NCI-H510A treated with DMSO at 0.1 percent for 48 hours (cell line): ENCODE measurements at regions not wholly inside any gene's neighbourhood (a gene's known extent, or its start where the extent isn't known, plus 50 kb on each side); places are given as distances from the start of the nearest gene placed in this dataset.
"Not testable (repeated sequence)": the region's sequence is repeated elsewhere in the genome, so short reads cannot be mapped to it uniquely, and the experiment has no call there.

Experiments
- DNase-seq: peaks from one replicate; lab custom pipeline; 2025; lab: John Stamatoyannopoulos, UW

DNA sequence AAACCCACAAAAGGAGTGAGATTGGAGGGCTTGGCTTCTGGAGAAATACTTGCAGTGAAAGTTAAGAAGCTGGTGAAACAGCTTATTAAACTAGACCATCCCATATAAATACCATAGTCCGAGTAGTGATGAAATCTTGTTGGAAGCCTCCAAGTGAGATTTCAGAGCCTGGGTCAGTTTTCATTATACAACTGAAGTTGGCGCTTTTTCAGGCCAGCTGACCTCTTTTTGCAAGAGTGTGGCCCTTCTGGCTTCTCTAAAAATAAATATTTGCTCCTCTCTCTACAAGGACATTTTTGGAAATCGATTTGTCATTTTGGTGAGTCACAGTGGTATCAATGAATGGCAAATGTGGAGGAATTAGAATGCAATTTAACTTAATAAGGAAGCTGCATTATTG is 51.2 kb upstream of the THRB start:
- no peak for DNase-seq

DNA sequence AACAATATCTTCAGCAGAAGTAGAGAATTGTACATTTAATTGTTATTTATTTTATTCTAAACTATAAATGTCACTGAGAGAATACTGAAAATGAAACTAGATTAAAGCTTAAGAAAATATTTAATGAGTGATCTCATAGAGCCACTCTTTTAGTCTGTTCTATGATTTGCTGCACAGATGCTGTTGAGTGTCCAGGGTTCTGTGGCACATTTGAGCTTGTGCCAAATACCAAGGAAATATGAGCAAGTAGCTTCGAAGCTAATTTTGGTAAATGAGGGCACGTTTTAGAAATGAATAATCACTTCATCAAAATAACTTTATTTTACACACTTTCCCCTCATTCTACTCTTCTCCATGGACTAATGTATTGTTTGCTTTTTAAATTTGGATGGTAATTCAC is 53.6 kb upstream of the THRB start:
- no peak for DNase-seq

DNA sequence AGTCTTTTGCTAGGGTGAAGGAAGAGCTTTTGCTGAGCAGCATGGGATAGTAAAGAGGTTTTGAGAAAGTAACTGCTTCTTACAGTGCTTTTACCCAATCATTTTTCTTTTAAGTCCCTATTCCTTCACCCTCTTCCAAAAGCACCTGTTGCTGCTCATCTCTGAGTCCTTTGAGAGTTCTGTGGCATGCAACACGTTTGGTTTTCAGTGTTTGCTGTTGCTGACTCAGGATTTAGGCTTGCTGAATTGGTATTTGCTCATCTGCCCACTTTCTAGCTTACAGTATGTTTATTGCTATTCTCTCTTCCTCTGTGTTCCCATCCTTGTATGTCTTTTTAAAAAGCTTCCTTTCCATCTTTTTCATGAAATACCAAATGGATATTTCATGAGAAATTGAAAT is 55.9 kb upstream of the THRB start:
- no peak for DNase-seq

DNA sequence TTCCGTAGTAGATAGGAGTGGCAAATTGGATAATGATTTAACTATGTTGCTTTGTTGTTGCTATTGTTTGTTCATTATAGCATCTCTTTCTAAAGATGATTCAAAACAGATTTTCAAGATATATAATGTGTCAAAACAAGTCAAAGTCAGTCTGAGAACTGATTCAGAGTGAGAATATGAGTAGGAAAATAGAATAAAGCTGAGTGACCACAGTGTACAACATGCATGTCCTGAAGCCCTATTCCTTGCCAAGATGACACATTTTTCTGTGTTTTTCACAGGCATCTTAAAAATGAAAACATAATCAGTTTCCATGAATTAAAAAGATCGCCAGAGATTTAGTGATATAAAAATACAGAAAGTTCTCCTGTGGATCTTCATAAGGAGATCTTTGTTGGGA is 57.0 kb upstream of the THRB start:
- DNase-seq, result no peak

DNA sequence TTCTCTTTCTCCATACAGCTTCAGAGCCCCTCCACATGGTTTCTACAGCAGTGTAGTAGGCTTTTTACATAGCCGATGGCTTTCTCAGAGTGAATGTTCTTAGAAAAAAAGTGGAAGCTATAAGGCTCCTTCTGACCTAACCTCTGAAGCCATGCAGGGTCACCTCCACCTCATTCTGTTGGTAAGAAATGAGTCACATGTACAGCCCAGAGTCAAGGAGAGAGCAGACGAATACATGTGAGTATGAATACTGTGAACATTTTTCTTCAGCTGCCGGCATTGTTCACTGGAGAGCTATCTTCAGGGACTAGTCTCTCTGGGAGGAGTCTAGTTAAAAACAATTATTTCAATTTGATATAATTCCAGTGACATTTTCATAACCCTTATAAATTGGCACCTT is 68.2 kb upstream of the THRB start:
- DNase-seq, result no peak

DNA sequence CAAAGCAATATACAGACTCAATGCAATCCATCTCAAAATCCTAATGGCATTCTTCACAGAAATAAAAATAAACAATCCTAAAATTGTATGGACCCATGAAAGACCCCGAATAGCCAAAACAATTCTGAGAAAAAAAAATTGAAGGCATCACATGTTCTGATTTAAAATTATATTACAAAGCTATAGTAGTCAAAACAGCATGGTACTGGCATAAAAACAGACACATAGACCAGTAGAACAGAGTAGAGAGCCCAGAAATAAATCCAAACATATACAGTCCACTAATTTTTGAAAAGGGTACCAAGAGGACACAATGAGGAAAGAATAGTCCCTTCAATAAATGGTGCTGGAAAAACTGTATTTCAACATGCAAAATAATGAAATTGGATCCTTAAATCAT is 70.4 kb upstream of the THRB start:
- DNase-seq, result no peak

DNA sequence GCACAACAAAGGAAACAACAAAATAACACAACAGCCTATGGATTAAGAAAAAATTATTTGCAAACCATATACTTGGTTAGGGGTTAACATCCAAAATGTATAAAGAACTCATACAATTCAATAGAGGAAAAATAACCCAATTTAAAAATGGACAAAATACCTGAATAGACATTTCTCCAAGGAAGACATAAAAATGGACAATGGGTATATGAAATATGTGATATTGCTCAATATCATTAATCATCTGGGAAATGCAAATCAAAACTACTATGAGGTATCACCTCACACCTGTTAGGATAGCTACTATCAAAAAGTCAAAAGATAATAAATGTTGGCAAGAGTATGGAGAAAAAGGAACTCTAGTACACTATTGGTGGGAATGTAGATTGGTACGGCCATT is 71.0 kb upstream of the THRB start:
- no peak for DNase-seq

DNA sequence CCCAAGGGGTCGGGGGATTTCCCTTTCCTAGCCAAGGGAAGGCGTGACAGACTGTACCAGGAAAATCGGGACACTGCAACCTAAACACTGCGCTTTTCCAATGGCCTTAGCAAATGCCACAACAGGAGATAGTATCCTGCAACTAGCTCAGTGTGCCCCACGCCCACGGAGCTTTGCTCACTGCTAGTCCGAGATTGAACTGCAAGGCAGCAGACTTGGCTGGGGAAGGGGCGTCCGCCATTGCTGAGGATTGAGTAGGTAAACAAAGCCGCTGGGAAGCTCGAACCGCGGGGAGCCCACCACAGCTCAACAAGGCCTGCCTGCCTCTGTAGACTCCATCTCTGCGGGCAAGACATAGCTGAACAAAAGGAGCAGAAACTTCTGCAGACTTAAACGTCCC is 72.3 kb upstream of the THRB start:
- DNase-seq, result no peak

DNA sequence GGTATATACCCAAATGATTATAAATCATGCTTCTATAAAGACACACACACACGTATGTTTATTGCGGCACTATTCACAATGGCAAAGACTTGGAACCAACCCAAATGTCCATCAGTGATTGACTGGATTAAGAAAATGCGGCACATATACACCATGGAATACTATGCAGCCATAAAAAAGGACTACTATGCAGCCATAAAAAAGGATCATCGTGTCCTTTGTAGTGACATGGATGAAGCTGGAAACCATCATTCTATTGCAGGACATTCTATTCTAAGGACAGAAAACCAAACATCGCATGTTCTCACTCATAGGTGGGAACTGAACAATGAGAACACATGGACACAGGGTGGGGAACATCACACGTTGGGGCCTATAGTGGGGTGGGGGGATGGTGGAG is 77.8 kb upstream of the THRB start:
- not testable (repeated sequence) for DNase-seq

DNA sequence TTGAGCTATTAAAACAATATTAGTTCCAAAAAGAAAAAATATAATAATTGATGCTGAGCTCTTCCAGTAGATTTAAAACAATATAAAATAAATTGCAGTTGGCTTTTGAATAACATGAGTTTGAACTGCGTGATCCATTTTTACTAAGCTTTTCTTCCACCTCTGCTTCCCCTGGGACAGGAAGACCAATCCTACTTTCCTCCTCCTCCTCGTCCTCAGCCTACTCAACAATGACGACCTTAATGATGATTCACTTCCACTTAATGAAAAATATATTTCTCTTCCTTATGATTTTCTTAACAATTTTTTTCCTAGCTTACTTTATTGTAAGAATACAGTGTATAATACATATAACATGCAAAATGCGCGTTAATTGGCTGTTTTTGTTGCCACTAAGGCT is 78.9 kb upstream of the THRB start:
- no peak for DNase-seq

DNA sequence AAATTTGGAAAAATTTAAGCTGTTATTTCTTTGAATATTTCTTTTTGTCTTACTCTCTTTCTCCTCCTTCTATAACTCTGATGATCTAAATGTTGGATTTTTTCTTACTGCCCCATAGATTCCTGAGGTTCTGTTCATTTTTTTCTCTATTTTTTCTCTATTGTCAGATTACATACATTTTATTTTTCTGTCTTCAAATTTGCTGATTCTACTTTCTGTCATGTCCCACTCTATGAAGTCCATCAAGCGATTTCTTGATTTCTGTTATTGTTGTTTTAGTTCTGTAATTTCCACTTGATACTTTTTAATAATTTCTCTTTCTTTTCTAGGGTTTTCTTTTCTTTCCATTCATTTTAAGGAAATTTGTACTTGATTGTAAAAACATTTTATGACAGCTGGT is 83.7 kb upstream of the THRB start:
- no peak for DNase-seq

DNA sequence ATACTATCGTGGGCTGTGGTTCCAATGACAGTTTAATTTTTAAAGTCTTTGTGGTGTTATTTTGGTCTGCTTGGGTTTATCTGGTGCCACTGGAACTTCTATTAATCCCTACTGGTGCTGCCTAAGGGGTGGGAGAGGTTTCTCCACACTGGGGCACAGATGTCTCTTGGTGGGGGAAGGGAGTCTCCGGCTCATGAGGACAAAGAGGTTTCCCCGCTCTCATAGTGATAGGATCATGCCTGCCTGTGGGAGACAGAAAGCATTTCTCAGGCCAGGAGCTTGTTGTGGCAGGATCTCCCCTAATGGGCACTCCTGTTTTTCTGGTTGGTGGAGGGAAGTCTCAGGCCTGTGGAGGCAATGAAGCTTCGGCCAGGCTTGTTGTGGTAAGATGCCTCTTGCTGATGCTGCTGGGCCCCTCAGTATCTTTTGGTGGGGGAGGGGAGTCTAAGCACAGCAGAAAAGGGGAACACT is 84.3 kb upstream of the THRB start:
- DNase-seq, result no peak

DNA sequence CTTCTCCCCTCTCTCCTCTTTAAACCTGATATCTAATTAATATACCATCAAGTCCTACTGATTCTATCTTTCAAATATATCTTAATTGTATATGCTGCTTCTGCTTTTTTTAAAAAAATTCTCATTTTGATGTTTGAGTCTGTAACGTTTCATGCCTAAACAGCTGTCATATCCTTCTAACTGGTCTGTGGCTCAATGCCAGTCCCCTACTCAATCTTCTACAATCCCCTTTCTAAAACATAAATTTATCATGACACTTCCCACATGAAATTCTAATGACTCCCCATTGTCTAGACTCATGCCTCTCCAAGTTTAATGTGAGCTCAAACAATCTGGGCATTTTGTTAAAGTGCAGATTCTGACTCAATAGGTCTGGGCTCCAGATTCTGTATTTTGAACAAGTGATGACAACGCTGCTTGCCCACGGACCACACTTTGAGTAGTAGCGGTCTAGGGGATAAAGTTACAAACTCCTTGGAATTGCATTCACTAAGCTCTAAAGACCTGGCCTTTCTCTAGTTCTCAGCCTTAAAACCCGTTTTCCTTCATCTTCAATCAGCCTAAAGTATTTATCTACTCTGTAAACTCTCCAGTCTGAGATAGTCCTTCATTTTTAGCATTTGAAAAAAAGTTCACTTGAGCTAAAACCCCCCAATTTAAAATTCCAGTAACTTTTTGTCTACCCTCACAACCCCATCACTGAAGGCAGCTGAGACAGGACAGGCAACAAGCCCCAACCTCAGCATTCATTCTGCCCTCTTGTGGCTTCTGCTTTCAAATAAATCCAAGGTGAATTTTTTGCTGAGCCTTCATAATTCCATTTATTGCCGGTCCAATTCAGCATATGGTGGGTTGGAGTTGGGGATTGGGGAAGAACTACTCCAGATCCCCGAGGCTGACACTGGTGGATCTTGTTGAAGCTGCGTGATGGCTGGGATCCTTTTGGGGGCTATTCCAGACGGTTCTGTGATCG is 88.1 kb upstream of the THRB start:
- DNase-seq, result no peak

DNA sequence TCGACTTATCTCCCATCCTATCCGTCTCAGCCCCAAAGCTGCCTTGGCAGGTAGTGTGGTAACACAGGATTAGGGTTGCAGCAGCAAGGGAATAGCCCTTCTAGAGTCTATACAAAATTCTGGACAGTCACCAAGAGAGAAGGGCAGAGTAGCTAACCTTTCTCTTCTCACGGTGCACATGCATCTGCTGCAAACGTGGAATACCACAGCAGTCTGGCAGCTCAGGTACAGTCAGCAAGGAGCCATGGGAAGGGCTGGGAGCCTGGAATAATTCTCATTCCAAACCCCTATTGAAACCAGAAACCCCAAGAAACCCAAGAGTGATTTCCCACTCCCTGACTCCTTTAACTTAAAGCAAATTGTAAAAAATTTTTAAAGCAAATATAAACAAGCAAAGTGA is 92.3 kb upstream of the THRB start:
- DNase-seq, result no peak

DNA sequence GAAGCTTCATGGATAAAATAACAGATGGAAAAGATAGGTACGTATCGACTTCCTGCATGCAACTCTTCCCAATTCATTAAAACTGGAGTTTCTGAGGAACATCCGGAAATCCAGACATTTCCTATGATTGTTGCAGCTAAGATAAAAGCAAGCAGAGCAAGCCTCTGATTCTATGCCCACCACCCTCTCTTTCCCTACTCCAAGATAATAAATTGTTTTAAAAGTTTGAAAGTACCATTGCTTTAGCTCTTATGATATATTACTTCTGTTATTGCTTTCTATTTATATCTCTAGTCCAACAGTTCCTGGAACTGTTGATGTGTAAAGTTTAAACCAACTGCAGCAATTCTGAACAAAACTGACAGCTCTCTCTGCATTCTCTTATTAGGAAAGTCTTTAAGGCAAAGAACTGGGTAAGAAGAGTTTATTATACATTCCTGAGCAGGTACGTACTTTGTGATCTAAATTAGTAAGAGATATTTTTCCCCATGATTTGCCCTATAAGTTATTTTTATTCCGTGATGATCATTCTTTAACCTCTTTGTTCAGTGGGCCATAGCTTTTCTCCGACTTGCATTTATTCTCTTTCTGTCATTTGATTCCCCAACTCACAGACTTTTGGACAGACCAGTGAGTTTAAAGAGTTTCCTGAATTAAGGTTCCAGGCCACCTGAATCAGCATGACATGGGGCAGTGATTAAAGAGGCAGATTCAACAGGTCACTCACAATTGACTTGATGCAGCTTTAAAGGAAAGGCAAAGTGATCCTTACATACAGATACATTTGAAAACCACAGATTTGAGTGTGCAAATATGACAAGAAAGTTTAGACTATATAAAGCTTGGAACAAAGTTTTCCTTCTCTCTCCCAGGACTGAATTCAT is 94.2 kb upstream of the THRB start:
- DNase-seq, result no peak

DNA sequence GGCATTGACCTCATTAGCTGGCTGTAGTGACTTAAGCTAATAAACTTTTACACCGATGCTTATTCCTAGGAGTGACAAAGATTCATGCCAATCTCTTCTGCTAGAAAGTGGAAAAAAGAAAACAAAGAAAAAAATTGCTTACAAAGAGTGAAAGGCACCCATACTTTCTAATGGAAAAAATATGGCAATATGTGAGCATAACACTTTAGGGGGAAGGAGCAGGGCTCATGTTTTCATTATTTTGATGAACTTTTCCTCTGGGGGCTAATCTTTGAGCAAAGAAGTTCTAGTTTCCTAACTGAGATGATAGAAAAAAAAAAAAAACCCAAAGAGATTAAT is 94.8 kb upstream of the THRB start:
- DNase-seq, result no peak

DNA sequence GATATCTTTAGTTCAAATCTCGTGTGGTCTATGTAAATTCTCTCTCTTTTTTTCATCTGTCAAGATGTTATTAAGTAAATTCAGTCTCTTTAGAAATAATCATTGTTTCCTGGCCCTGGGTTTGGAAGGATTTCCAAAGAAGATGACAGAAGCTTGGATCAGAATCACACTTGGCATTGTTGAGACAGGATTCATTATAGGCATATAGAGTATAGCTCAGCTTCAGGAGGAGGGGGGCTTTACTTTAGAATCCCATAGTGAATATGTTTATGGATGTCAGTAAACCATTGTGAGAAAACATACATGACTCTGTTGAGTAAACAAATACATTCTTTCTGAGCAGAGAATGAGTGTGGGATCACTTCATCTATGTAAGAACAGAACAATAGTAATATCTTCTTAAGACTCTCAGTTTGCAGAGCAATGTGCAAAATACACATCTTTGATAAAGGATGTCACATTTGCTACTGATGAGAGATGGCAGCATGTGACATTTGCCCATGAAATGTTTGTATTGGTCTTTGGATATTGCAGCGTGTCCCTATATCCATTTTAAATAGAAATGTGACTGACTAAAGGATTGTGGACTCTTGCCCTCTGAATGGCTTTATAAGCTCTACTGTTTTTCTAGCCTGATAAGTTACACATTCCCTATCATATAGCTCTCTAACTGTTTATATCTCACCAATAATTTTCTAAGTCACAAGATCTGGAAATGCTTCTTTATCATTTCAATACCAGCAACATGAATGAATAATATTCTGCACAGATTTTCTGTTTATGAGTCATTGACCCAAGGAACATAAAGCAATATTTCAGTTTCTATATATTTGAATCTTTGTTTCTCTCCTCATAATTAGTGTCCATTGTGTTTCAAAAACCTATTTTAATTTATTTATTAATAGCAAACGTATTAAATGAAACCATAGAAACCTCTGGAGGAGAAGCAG is 95.6 kb upstream of the THRB start:
- no peak for DNase-seq

DNA sequence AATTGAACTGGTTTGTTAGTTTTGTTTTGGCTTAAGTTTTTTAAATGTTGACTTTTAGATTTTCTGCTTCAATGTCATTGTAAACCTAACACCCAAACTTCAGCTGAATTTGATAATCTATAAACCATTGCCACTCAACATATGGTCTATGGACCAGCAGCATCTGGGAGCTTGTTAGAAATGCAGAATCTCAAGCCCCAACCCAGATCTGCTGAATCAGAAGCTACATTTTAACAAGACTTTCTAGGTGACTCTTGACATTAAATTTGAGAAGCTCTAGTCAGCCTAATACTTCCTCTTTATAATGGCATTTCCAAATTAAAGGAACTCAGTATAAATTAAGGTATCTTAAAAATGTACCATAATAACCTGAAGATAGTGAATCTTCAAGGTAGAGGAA is 96.5 kb upstream of the THRB start:
- no peak for DNase-seq

DNA sequence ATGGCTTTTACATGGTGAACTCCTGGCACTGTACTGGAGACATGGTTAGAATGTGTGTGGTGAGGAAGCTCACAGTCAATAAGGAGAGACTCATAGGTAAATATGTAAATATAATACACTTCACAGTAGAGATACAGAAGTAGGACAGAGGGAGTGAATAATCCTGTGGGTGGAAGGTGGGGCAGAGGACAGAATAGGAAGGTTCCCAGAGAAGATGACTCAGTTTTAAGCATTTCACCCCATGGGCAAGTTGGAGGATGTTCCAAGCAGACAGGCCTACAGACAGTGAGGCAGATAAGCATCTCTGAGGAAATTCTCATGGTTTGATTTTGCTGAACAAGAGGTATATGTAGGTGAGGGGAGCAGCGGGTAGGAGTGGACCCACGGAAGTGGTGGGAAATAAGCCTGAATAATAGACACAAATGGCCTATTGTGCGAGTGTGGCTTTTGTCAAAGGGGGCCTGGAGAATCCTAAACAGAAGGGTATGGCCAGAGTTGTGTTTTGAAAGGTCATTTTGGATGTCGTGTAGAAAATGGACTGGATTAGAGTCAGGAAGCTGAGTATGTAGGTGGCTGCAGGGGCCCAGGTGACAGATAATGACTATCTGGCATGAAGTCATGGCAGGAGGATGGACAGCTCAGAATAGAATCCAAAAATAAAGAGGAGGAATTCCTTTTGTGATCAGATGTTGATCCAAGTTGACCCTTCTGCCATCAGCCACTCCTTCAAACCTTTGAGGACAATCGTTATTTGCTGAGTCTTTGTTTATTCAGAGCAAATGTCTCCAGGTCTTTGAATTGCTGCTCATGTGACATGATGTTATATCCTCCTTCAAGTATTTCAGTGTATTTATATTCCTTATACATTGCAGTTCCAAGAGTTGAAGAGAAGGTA is 97.3 kb upstream of the THRB start:
- DNase-seq, result no peak

DNA sequence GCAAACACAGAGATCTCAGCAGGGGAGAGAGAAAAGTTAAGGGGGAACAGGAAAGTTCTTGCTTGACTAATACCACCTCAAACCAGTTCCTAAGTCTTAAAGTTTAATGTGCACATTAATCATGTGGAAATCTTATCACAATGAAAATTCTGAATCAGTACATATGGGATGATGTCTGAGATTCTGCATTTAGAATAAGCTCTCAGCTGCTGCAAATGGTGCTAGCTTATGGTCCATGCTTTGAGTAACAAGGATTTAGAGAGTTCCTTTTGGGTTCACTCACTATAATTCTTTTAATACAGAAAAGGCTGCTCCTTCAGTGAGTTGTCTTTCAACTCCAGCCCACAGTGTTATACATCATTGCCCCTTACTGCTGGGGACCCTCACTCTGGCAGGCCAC is 99.5 kb upstream of the THRB start:
- no peak for DNase-seq

DNA sequence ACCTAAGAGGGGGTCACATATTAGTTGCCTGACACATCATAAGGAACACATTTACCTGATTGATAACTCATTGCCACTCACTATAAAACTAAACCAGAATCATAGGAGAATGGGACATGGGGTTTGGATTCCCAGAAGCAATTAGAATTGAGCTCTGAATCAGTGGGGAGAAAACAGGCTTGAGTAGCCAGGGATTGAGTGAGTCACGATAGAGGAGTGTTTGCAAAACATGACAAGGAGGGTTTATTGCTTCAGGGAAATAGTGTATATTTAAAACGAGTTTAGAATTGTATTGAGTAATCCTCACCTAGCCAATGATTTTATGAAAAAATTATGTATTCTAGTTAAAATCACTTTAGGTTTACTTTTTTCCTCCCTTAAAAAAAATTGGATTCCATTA is 101.1 kb upstream of the THRB start:
- DNase-seq, result no peak
